Stomach (tissue), 8 donors: ENCODE measurements at regions not wholly inside any gene's neighbourhood (a gene's known extent, or its start where the extent isn't known, plus 50 kb on each side); places are given as distances from the start of the nearest gene placed in this dataset.

ENCODE experiments used
- DNase-seq, 2 donors: peaks; one replicate each; pipeline versions ENCODE4 v3.0.0 to v3.0.0-alpha.2; 2013 to 2019
- H3K27ac ChIP-seq, 5 donors: fragments of 200-600 bp in 4 of 5; sonication (generic) in 4 of 5; one replicate each; pipeline ENCODE4 v1.5.1; 2013 to 2019; ENCODE audit warnings: mild to moderate bottlenecking in 1 of 5, moderate library complexity in 1 of 5
- H3K27me3 ChIP-seq, 3 donors: fragments of 200-600 bp; sonication (generic); one replicate each; pipeline ENCODE4 v1.5.1; 2017 to 2019; ENCODE audit warnings: mixed run types in 1 of 3
- H3K36me3 ChIP-seq, 4 donors: fragments of 200-600 bp; sonication (generic); 1 replicate in 3 of 4; 2 replicates in 1 of 4; pipeline ENCODE4 v1.5.1; 2016 to 2019
- H3K4me1 ChIP-seq, 4 donors: fragments of 200-600 bp; sonication (generic); one replicate each; pipeline ENCODE4 v1.5.1; 2016 to 2019
- H3K4me3 ChIP-seq, 4 donors: fragments of 200-600 bp; sonication (generic) in 3 of 4; one replicate each; pipeline ENCODE4 v1.5.1; 2016 to 2019; ENCODE audit warnings: mild to moderate bottlenecking in 1 of 4
- H3K9me3 ChIP-seq, 4 donors: fragments of 200-600 bp; sonication (generic); one replicate each; pipeline ENCODE4 v1.5.1; 2016 to 2019
- EP300 ChIP-seq: sonication (generic); formaldehyde crosslinking; IDR thresholded peaks from one replicate; pipeline ENCODE4 v1.6.1; 2017; ENCODE audit warnings: antibody characterized with exemption
- POLR2A ChIP-seq, 4 donors: fragments of 450-650 bp; IDR thresholded peaks; one replicate each; pipeline ENCODE4 v1.6.1; 2016; ENCODE audit warnings: antibody characterized with exemption in 4 of 4, control low read depth in 2 of 4, mild to moderate bottlenecking in 1 of 4, moderate library complexity in 1 of 4
- POLR2AphosphoS5 ChIP-seq, 3 donors: sonication (generic); formaldehyde crosslinking; IDR thresholded peaks; one replicate each; pipeline ENCODE4 v1.6.1; 2016; ENCODE audit warnings: antibody characterized with exemption in 3 of 3
- WGBS, 5 donors: extraction: QIAGEN DNeasy Blood & Tissue Kit in 3 of 5; methylation state at CpG; one replicate each; pipeline versions ENCODE4 v1.1.5 to v1.1.7; 2013 to 2018; 5-methylcytosine and 5-hydroxymethylcytosine counted together
- intact Hi-C: fragments of 100-400 bp; cut with DNase I; formaldehyde crosslinking; loops from one replicate; pipeline ENCODE4 v1.15.1; 2023; ENCODE audit warnings: low total_unique reads
- TF ChIP-seq, protein P1 (sequence below), 7 experiments: fragments of 450-650 bp in 4 of 7; fragments of 200-600 bp in 3 of 7; sonication (generic) in 3 of 7; IDR thresholded peaks; one replicate each; pipeline ENCODE4 v1.5.1; 2016 to 2019; ENCODE audit warnings: antibody characterized with exemption in 7 of 7, control low read depth in 2 of 7, mild to moderate bottlenecking in 1 of 7
- donor health status: healthy with polysubstance abuse.
- donor health status: Bipolar disorder and iron deficiency.
- donor health status: healthy.

- no peak for DNase-seq
- Histone ChIP-seq H3K36me3 (no peaks in the 10 kb centered on the region), H3K4me3 (no peak overlapping the region), H3K4me1 (no peaks in the 10 kb centered on the region), H3K27me3 (peaks cover 0 to 25% (median 11%) of the 10 kb centered on the region in 3 donors), H3K9me3 (no peaks in the 10 kb centered on the region), H3K27ac (no peak overlapping the region)
- TF ChIP-seq, protein P1, sequence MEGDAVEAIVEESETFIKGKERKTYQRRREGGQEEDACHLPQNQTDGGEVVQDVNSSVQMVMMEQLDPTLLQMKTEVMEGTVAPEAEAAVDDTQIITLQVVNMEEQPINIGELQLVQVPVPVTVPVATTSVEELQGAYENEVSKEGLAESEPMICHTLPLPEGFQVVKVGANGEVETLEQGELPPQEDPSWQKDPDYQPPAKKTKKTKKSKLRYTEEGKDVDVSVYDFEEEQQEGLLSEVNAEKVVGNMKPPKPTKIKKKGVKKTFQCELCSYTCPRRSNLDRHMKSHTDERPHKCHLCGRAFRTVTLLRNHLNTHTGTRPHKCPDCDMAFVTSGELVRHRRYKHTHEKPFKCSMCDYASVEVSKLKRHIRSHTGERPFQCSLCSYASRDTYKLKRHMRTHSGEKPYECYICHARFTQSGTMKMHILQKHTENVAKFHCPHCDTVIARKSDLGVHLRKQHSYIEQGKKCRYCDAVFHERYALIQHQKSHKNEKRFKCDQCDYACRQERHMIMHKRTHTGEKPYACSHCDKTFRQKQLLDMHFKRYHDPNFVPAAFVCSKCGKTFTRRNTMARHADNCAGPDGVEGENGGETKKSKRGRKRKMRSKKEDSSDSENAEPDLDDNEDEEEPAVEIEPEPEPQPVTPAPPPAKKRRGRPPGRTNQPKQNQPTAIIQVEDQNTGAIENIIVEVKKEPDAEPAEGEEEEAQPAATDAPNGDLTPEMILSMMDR (IDR thresholded peaks at IDR 0.05), result no peak
- TF ChIP-seq POLR2AphosphoS5 (IDR thresholded peaks at IDR 0.05), result no peak
- no peak for TF ChIP-seq EP300
- TF ChIP-seq POLR2A (IDR thresholded peaks at IDR 0.05), result no peak
- WGBS, 5 donors, result 60 to 80% (median 73%) methylated on average over 2 of the region's 2 CpGs
- intact Hi-C loops, result no loop called here
Measured at GRCh38 chr22:22072169-22072836, 89.7 kb upstream of the TOP3B start.

GRCh38 chr22:22071455-22071854 is 88.9 kb upstream of the TOP3B start:
- Histone ChIP-seq H3K27ac (no peak overlapping the region), H3K36me3 (no peaks in the 10 kb centered on the region), H3K4me1 (no peaks in the 10 kb centered on the region), H3K9me3 (no peaks in the 10 kb centered on the region), H3K4me3 (no peak overlapping the region), H3K27me3 (peaks cover 0 to 19% (median 11%) of the 10 kb centered on the region in 3 donors)
- TF ChIP-seq POLR2AphosphoS5 (IDR thresholded peaks at IDR 0.05), result no peak
- TF ChIP-seq, protein P1 (IDR thresholded peaks at IDR 0.05), result no peak
- TF ChIP-seq POLR2A (IDR thresholded peaks at IDR 0.05), result no peak
- TF ChIP-seq EP300, result no peak
- WGBS, 5 donors, result 67 to 95% (median 92%) methylated on average over 2 of the region's 2 CpGs
- no peak for DNase-seq
- intact Hi-C loops, result no loop called here

- intact Hi-C loops, result no loop called here
- no peaks in the 10 kb centered on the region for H3K9me3 ChIP-seq
- no peak for TF ChIP-seq POLR2AphosphoS5 (IDR thresholded peaks at IDR 0.05)
- TF ChIP-seq POLR2A (IDR thresholded peaks at IDR 0.05), result no peak
- TF ChIP-seq EP300, result no peak
- TF ChIP-seq, protein P1 (IDR thresholded peaks at IDR 0.05), result no peak
- WGBS, 5 donors, result 53 to 68% (median 62%) methylated on average over 2 of the region's 2 CpGs
- no peaks in the 10 kb centered on the region for H3K36me3 ChIP-seq
- H3K4me1 ChIP-seq, result no peaks in the 10 kb centered on the region
- peaks cover 0 to 17% (median 11%) of the 10 kb centered on the region in 3 donors for H3K27me3 ChIP-seq
- H3K27ac ChIP-seq, result no peak overlapping the region
- no peak for DNase-seq
- no peak overlapping the region for H3K4me3 ChIP-seq
Measured at GRCh38 chr22:22070371-22070824, 87.8 kb upstream of the TOP3B start.

DNA sequence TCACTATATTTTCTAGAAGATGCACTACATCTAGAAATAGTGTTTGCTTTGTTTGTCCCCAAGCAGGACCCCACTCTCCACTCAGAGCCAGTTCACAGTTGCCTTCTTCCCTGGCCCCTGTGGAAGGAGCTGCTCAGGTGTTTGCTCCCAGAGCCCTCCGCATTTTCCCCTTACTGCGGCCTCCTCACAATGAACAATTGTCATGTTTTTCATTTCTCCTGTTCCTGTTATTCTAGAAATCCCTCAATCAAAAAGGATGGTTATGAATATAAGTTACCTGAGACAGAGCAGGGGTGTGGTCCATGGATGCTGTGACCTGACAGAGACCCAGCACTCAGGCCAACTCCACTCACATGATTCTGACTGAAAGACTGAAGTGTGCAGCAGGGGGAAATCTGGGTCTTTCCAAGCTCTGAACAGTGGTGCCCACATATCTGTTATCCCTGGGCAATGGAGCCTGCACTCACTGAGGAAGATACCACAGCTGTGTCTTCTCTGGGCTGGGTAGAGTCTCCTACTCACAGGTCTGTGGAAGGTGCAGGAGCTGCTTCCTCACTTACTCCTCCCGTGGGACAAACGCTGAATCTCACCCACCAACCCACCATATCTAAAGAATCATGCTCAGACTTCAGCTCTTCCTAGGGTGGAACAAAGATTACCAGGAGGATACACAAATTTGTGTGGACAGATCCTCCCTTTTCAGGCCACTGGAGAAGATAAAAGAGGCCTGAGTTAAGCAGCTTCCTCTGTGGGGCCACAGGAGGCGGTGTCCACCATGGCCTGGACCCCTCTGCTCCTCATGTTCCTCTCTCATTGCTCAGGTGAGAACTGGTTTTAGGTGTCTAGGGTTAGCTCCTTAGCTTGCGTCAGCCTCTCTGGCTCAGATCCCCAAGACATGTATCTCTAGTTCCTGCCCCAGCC is 87.1 kb upstream of the TOP3B start:
- peaks cover 0 to 11% (median 5%) of the 10 kb centered on the region in 3 donors for H3K27me3 ChIP-seq
- TF ChIP-seq POLR2A (IDR thresholded peaks at IDR 0.05), result no peak
- TF ChIP-seq POLR2AphosphoS5 (IDR thresholded peaks at IDR 0.05), result no peak
- TF ChIP-seq, protein P1 (IDR thresholded peaks at IDR 0.05), result no peak
- TF ChIP-seq EP300, result no peak
- no peak overlapping the region for H3K4me3 ChIP-seq
- H3K9me3 ChIP-seq, result no peaks in the 10 kb centered on the region
- no peak overlapping the region for H3K27ac ChIP-seq
- no peaks in the 10 kb centered on the region for H3K36me3 ChIP-seq
- 83 to 89% (median 85%) methylated on average over 6 of the region's 6 CpGs for WGBS, 5 donors
- intact Hi-C loops, result no loop called here
- DNase-seq, result no peak
- H3K4me1 ChIP-seq, result no peaks in the 10 kb centered on the region
